ENCODE measurements at regions not wholly inside any gene's neighbourhood (a gene's known extent, or its start where the extent isn't known, plus 50 kb on each side); places are given as distances from the start of the nearest gene placed in this dataset.
"Not testable (repeated sequence)": the region's sequence is repeated elsewhere in the genome, so short reads cannot be mapped to it uniquely, and the experiment has no call there.

- no peak for DNase-seq (ENCODE audit: low read depth)
These were observed 893.4 kb upstream of the MIR17HG start for GRCh38 chr13:90454002-90454636.

DNA sequence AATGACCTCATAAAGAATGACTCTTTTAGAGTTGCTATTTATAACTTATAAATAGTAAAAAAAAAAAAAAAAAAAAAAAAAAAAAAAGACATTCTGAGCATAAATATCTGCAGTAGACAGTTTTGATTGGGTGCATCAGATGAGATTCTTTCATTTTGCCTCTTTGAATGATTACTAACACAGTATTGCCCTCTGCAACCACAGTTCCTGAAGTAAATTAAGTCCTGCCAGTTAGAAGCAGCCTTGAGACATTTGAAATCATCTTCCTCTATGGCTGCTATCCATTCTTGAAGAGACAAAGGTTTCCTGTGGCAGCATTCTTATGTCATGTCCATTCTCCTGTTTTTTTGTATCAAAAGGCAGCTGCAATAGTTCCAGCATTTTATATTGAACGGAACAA is 892.4 kb upstream of the MIR17HG start:
- no peak for DNase-seq (ENCODE audit: low read depth)

- DNase-seq (ENCODE audit: low read depth), result no peak
These were observed 891.7 kb upstream of the MIR17HG start for GRCh38 chr13:90455823-90456222.

GRCh38 chr13:90461398-90461797 is 886.1 kb upstream of the MIR17HG start:
- no peak for DNase-seq (ENCODE audit: low read depth)

DNA sequence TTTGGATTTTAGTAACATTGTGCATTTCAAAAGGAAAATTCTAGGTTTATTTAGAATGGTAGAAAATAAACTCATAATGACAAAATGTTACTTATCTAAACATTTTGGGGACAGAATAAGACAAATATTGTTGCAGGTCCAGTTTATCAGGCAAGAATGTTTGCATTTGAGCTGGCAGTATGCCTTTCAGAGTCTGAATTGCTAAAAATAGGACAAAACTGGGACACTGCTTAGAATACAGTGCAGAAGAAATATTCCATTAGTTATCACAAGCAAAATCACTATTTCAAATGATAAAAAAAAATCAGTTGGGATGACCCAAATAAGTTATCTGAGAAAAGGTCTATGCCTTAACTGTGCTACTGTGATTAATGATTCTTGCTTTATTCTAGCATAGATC is 870.3 kb upstream of the MIR17HG start:
- no peak for DNase-seq (ENCODE audit: low read depth)

GRCh38 chr13:90483906-90484305 is 863.6 kb upstream of the MIR17HG start:
- DNase-seq (ENCODE audit: low read depth), result no peak

- no peak for DNase-seq (ENCODE audit: low read depth)
These were observed 862.1 kb upstream of the MIR17HG start for GRCh38 chr13:90485436-90485835.

- no peak for DNase-seq (ENCODE audit: low read depth)
These were observed 854.6 kb upstream of the MIR17HG start for GRCh38 chr13:90492872-90493271.

DNA sequence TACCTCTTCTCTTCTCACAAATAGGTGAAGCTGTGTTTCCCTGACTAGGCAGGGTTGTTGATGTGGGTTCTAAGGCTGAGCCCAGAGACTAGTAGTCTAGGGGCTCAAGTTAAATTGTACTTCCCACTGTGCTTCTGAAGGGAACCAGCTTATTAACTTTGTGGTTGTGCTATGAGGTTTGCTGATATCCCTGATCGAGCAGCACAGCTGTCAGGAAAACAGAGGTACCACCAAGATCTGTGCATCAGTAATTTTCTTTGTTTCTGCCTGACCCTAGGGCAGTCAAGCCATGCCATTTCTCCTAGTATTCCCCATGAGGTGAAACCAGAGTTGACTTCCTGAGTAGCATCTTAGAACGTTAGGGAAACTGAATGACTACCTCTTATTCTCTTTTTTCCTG is 853.8 kb upstream of the MIR17HG start:
- DNase-seq (ENCODE audit: low read depth), result no peak

DNA sequence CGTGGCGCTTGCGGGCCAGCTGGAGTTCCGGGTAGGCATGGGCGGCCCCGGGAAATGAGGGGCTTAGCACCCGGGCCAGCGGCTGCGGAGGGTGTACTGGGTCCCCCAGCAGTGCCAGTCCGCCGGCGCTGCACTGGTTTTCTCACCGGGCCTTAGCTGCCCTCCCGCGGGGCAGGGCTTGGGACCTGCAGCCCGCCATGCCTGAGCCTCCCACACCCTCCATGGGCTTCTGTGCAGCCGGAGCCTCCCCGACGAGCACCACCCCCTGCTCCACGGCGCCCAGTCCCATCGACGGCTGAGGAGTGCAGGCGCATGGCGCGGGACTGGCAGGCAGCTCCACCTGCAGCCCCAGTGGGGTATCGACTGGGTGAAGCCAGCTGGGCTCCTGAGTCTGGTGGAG is 852.6 kb upstream of the MIR17HG start:
- not testable (repeated sequence) for DNase-seq (ENCODE audit: low read depth)

DNA sequence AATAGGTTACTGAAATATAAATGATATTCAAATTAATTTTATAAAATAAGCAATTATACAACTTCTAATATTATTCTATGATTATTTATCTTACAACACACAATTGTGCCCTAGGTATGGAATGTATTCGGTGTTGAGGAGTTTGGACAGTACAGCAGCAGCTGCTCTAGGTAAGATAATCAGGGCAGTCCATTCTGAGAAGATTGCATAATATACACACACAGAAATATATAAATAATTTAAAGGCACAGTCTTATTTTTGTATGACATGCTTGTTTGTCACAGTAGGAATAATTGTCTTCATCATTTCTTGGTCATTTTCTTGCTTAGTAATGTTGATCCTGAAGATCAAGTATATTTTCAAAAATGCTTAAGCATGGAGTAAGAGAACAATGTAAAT is 849.4 kb upstream of the MIR17HG start:
- no peak for DNase-seq (ENCODE audit: low read depth)

- DNase-seq (ENCODE audit: low read depth), result no peak
These were observed 848.7 kb upstream of the MIR17HG start for GRCh38 chr13:90498816-90499215.

DNA sequence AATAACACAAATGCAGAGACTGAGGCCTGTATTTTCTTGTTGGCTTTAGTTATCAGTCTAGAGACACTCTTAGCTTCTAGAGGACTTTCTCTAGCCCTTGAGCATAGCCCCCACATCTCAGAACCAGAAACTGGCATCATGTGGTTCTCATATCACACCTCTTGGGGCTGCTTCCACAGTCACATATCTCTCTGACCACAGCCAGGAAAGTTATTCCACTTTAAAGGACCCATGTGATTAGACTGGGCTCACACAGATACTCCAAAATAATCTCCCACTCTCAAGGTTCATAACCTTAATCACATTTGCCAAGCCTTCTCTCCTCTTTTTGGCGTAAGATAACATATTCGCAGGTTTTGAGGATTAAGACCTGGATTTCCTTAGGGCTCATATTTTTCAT is 846.9 kb upstream of the MIR17HG start:
- DNase-seq (ENCODE audit: low read depth), result no peak

GRCh38 chr13:90502153-90502552 is 845.3 kb upstream of the MIR17HG start:
- no peak for DNase-seq (ENCODE audit: low read depth)

DNA sequence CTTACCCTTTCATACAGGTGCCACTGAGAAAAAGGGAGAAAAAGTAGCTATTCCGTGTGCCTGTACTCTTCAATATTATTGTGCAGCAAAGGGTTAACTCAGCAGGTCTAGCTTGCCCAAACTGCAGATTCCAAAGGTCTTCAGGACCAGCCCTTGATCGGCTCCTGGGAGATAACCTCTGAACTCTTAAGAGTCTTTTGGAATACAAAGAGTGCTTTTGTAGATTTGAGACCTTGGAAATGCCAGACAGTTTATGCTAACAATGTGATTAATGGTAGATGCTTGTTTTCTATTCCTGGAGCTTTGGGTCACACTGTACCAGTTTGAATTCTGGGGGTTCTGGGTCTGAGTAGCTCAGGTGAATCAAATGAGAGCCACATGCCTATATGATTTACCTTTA is 844.7 kb upstream of the MIR17HG start:
- DNase-seq (ENCODE audit: low read depth), result no peak

GRCh38 chr13:90510319-90510718 is 837.2 kb upstream of the MIR17HG start:
- DNase-seq (ENCODE audit: low read depth), result no peak

DNA sequence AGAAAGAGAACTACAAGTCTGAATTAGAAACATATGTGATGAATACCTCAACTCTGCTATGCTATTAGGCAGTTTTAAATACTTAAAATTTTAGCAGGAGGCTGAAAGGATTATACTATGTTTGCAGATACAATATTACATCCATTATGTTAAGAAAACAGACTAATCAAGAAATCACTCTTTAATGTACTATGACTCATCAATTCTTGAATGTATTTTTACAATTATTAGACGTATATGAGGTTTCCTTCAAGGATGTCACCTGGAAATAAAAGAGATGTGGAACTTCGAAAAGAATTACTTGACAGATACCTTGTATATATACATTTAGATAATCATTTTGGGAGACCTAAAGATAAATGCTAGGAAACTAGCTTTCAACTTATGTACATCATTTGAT is 835.6 kb upstream of the MIR17HG start:
- no peak for DNase-seq (ENCODE audit: low read depth)

GRCh38 chr13:90514712-90515111 is 832.8 kb upstream of the MIR17HG start:
- not testable (repeated sequence) for DNase-seq (ENCODE audit: low read depth)

DNA sequence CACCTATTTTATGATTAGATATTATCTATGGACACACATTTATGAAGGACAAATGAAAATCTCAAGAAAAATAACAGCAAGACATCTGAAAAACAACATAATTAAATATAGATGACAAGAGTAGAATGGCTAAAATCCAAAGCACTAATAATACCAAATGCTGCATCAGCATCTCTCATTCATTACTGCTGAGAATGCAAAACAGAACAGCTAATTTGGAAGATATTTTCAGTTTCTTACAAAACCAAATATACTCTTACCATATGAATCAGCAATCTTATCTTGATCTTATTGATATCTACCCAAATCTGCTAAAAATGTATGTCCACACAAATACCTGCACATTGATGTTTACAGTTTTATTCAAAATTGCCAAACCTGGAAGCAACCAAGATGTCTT is 829.1 kb upstream of the MIR17HG start:
- no peak for DNase-seq (ENCODE audit: low read depth)

DNA sequence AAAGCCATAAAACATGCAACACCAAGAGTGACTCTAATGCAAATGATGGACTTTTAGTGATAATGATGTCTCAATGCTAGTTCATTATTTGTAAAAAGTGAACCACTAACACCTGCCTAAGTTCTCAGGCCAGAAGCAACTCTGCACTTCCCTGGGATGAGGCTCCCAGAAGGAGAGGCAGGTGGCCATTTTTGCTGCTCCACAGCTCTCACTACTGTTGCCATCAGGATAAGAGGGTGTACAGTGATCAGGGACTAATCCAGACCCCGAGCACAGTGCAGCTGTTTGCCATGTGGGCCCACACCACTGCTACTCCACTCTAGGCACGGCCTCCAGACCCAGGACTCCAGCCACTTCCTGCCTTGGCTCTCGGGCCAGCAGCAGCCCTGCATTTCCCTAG is 828.3 kb upstream of the MIR17HG start:
- DNase-seq (ENCODE audit: low read depth), result no peak

GRCh38 chr13:90526711-90527110 is 820.8 kb upstream of the MIR17HG start:
- DNase-seq (ENCODE audit: low read depth), result no peak

GRCh38 chr13:90531744-90532143 is 815.7 kb upstream of the MIR17HG start:
- no peak for DNase-seq (ENCODE audit: low read depth)

- DNase-seq (ENCODE audit: low read depth), result no peak
These were observed 814.5 kb upstream of the MIR17HG start for GRCh38 chr13:90532861-90533492.

- no peak for DNase-seq (ENCODE audit: low read depth)
These were observed 813.6 kb upstream of the MIR17HG start for GRCh38 chr13:90533866-90534265.

Data from activated T-helper 1 cell treated with Interleukin-2 at 50 U/mL for 16 hours (primary cell).